HepG2 (cell line): ENCODE measurements at regions not wholly inside any gene's neighbourhood (a gene's known extent, or its start where the extent isn't known, plus 50 kb on each side); places are given as distances from the start of the nearest gene placed in this dataset.

Experiments
- ATAC-seq: fragments of 200-7000 bp; cut with Tn5 transposase; 3 replicates; pipeline ENCODE4 v1.9.1; 2020; ENCODE audit warnings: mild to moderate bottlenecking, moderate library complexity
- BruUV-seq: library from RNA; stranded (reverse); fragments of 400-500 nt; replicated peaks from 2 replicates; lab custom pipeline; 2021; lab: Mats Ljungman, UMichigan
- CTCF ChIA-PET: fragments of 300-600 bp; formaldehyde crosslinking; extraction: SDS; loops from one replicate; lab custom pipeline; 2021; ENCODE audit warnings: low total read pairs, inconsistent platforms, low intra/inter-chr PET ratio; lab: Yijun Ruan, JAX
- POLR2A ChIA-PET: fragments of 350-600 bp; sonication (Branson Sonifier 250); formaldehyde crosslinking; loops from one replicate; lab custom pipeline; 2020; ENCODE audit warnings: antibody characterized with exemption, inconsistent platforms; lab: Yijun Ruan, JAX
- DNase-seq: peaks from one replicate; pipeline ENCODE4 v3.0.0-alpha.2; 2015; ENCODE audit warnings: low spot score
- FAIRE-seq: peaks from 3 replicates; lab custom pipeline; 2011; peaks lifted over from hg19 to GRCh38; lab: Jason Lieb, UNC
- H2AFZ ChIP-seq: one replicate; pipeline ENCODE4 v1.6.1; 2011; ENCODE audit warnings: low read length, inconsistent platforms
- H3K27ac ChIP-seq: fragments of 300-600 bp; 3 replicates; pipeline ENCODE4 v1.8.0; 2011; ENCODE audit warnings: mixed run types, mild to moderate bottlenecking, mixed read lengths, low read length, inconsistent platforms; ENCODE audit not compliant: insufficient read depth; ENCODE audit errors: extremely low read length
- H3K27me3 ChIP-seq, 2 experiments: fragments of 200-600 bp in 1 of 2; 2 replicates in 1 of 2; 3 replicates in 1 of 2; pipeline versions ENCODE4 v1.6.0 to v1.8.0; 2011; ENCODE audit warnings: low read length in 2 of 2, mild to moderate bottlenecking in 2 of 2, moderate library complexity in 2 of 2, inconsistent platforms in 1 of 2; ENCODE audit not compliant: insufficient read depth in 2 of 2, control insufficient read depth in 1 of 2
- H3K36me3 ChIP-seq, 2 experiments: fragments of 200-600 bp in 1 of 2; replicated peaks in 1 of 2; 2 replicates in 1 of 2; 3 replicates in 1 of 2; pipeline versions ENCODE4 v1.5.1 to v1.8.0; 2011; ENCODE audit warnings: low read length in 2 of 2, inconsistent platforms in 1 of 2; ENCODE audit not compliant: insufficient read depth in 2 of 2, control insufficient read depth in 1 of 2
- H3K4me1 ChIP-seq: 2 replicates; pipeline ENCODE4 v1.5.1; 2012; ENCODE audit warnings: low read length, inconsistent platforms; ENCODE audit not compliant: insufficient read depth
- H3K4me2 ChIP-seq: 2 replicates; pipeline ENCODE4 v1.6.0; 2011; ENCODE audit warnings: low read depth, low read length, inconsistent platforms
- H3K4me3 ChIP-seq, 3 experiments: fragments of 200-600 bp in 1 of 3; sonication (generic), shearing (Covaris generic) in 1 of 3; replicated peaks in 1 of 3; 2 replicates each; pipeline ENCODE4 v1.5.1; 2011 to 2016; ENCODE audit warnings: low read length in 3 of 3, inconsistent platforms in 2 of 3, low read depth in 2 of 3, mild to moderate bottlenecking in 2 of 3, control low read depth in 1 of 3, mixed read lengths in 1 of 3; ENCODE audit not compliant: insufficient read depth in 1 of 3
- H3K79me2 ChIP-seq: one replicate; pipeline ENCODE4 v1.6.1; 2011; ENCODE audit warnings: low read length, inconsistent platforms; ENCODE audit not compliant: insufficient read depth
- H3K9ac ChIP-seq: 2 replicates; pipeline ENCODE4 v1.6.0; 2011; ENCODE audit warnings: mild to moderate bottlenecking, low read depth, low read length, inconsistent platforms; ENCODE audit not compliant: insufficient read depth
- H3K9me3 ChIP-seq: 2 replicates; pipeline ENCODE4 v1.5.1; 2012; ENCODE audit warnings: mild to moderate bottlenecking, low read length
- H4K20me1 ChIP-seq: 2 replicates; pipeline ENCODE4 v1.6.0; 2011; ENCODE audit warnings: inconsistent platforms, mild to moderate bottlenecking, low read length, moderate library complexity; ENCODE audit not compliant: insufficient read depth
- CREB1 ChIP-seq, 2 experiments: fragments of 450-650 bp in 1 of 2; IDR thresholded peaks; 2 replicates each; pipeline ENCODE4 v1.6.1; 2016 to 2017; ENCODE audit warnings: control low read depth in 1 of 2, mild to moderate bottlenecking in 1 of 2, missing compliant biosample characterization in 1 of 2, missing genetic modification characterization in 1 of 2
- FOXO1 ChIP-seq: sonication (generic); formaldehyde crosslinking; IDR thresholded peaks from 2 replicates; pipeline ENCODE4 v1.4.0; 2020; ENCODE audit warnings: missing genetic modification reagents
- RXRB ChIP-seq: IDR thresholded peaks from 2 replicates; pipeline ENCODE4 v1.6.1; 2016; ENCODE audit warnings: borderline replicate concordance, missing genetic modification reagents, missing compliant biosample characterization
- SRSF1 ChIP-seq: fragments of 200-400 bp; formaldehyde crosslinking; optimal IDR thresholded peaks from 2 replicates; pipeline ENCODE3; 2017; ENCODE audit warnings: mild to moderate bottlenecking, low read depth, low read length, moderate library complexity
- SSRP1 ChIP-seq: IDR thresholded peaks from 2 replicates; pipeline ENCODE4 v1.6.1; 2016; ENCODE audit warnings: control low read depth
- TAF15 ChIP-seq: fragments of 200-400 bp; formaldehyde crosslinking; IDR thresholded peaks from one replicate; pipeline ENCODE4 v1.6.1; 2018; ENCODE audit warnings: mild to moderate bottlenecking, low read depth, low read length; ENCODE audit not compliant: poor library complexity, severe bottlenecking
- ZFP1 ChIP-seq: IDR thresholded peaks from 2 replicates; pipeline ENCODE4 v1.6.1; 2016
- ZFP90 ChIP-seq: sonication (generic); formaldehyde crosslinking; IDR thresholded peaks from 2 replicates; pipeline ENCODE4 v1.8.0; 2022; ENCODE audit warnings: missing genetic modification reagents, mild to moderate bottlenecking, inconsistent platforms, borderline replicate concordance
- ZNF281 ChIP-seq: sonication (generic); formaldehyde crosslinking; IDR thresholded peaks from 2 replicates; pipeline ENCODE4 v1.4.0; 2020; ENCODE audit warnings: missing genetic modification reagents, borderline replicate concordance
- ZNF383 ChIP-seq: sonication (generic); formaldehyde crosslinking; IDR thresholded peaks from 2 replicates; pipeline ENCODE4 v1.4.0; 2020; ENCODE audit warnings: missing genetic modification reagents, mild to moderate bottlenecking, borderline replicate concordance
- WGBS: methylation state at CpG from one replicate; pipeline ENCODE4 v1.1.6; 2017; ENCODE audit warnings: low lambda C conversion rate; 5-methylcytosine and 5-hydroxymethylcytosine counted together
- in situ Hi-C: cut with HindIII; loops from 2 replicates; pipeline ENCODE4 v1.10.0; 2017; ENCODE audit warnings: low pct_unique_long_range_greater_than_20kb; ENCODE audit not compliant: extremely low pct_ligation_motif_present
- intact Hi-C: fragments of 100-400 bp; cut with micrococcal nuclease; formaldehyde crosslinking; loops from one replicate; pipeline ENCODE4 v1.10.0; 2022; ENCODE audit not compliant: unreplicated experiment
- TF ChIP-seq, protein P1 (sequence below): sonication (generic); formaldehyde crosslinking; IDR thresholded peaks from 2 replicates; pipeline ENCODE4 v1.8.1; 2023; ENCODE audit warnings: mild to moderate bottlenecking, moderate library complexity, missing genetic modification reagents
- TF ChIP-seq, protein P2 (sequence below): IDR thresholded peaks from 2 replicates; pipeline ENCODE4 v1.6.1; 2016; ENCODE audit warnings: missing biosample characterization, missing genetic modification reagents, low read depth

- no peak for ATAC-seq
- CTCF ChIA-PET, result no interaction called here
- FAIRE-seq, result no peak
- H3K79me2 ChIP-seq, result no peaks in the 10 kb centered on the region
- H3K9ac ChIP-seq, result no peak overlapping the region
- intact Hi-C loops, result no loop called here
- WGBS, result 52% methylated on average over 24 of the region's 38 CpGs
- no TSS peak for BruUV-seq
- no peak overlapping the region for H3K27ac ChIP-seq
- H4K20me1 ChIP-seq, result no peaks in the 10 kb centered on the region
- no peak overlapping the region for H3K4me3 ChIP-seq
- in situ Hi-C loops, result no loop called here
- H2AFZ ChIP-seq, result no peak overlapping the region
- no peak overlapping the region for H3K4me2 ChIP-seq
- H3K4me1 ChIP-seq, result no peaks in the 10 kb centered on the region
- no peaks in the 10 kb centered on the region for H3K9me3 ChIP-seq
- no peaks in the 10 kb centered on the region for H3K27me3 ChIP-seq
- no peak for DNase-seq
- no peak for TF ChIP-seq SSRP1
- peak; percentile 24; the same call in 1 of the 2 replicates for TF ChIP-seq CREB1 (IDR thresholded peaks at IDR 0.05)
- no peak for TF ChIP-seq CREB1 (CRISPR knock-in tag; IDR thresholded peaks at IDR 0.05)
- POLR2A ChIA-PET, result no interaction called here
- H3K36me3 ChIP-seq, result no peaks in the 10 kb centered on the region
Observed at GRCh38 chrX:1031521-1032430, 180.7 kb downstream of the CRLF2 start.

DNA sequence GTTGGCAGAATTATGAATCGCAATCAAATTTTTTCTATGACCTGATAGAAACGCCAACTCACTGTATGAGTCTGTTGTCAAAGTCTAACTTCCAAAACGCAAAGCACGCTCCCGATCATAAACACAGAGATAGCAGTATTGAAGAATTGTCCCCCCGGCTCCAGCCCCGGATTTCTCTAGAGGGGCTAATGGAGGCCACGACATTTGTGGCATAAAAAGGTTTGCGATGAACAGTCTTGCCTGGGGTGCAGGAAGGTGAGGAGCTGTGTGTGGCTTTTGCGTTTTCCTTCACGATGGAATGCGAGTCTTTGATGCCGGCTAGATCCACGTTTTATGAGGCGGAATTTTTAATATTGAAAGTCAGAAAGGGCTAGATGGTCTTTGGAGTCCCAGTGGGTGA, 183.0 kb downstream of the CRLF2 start:
- Histone ChIP-seq H3K4me1 (no peaks in the 10 kb centered on the region), H3K4me3 (no peak overlapping the region), H3K27ac (no peak overlapping the region), H3K9ac (no peak overlapping the region), H3K79me2 (no peaks in the 10 kb centered on the region), H2AFZ (no peak overlapping the region), H4K20me1 (no peaks in the 10 kb centered on the region), H3K9me3 (no peaks in the 10 kb centered on the region), H3K27me3 (no peaks in the 10 kb centered on the region), H3K36me3 (no peaks in the 10 kb centered on the region), H3K4me2 (no peak overlapping the region)
- intact Hi-C loops (no loop called here), in situ Hi-C loops (no loop called here)
- ATAC-seq (no peak), DNase-seq (no peak), FAIRE-seq (no peak)
- ChIA-PET POLR2A (no interaction called here), CTCF (no interaction called here)
- BruUV-seq, result no TSS peak
- WGBS, result 60% methylated on average over 15 of the region's 15 CpGs
- TF ChIP-seq ZFP90 (CRISPR knock-in tag), result no peak
- TF ChIP-seq, protein P1, sequence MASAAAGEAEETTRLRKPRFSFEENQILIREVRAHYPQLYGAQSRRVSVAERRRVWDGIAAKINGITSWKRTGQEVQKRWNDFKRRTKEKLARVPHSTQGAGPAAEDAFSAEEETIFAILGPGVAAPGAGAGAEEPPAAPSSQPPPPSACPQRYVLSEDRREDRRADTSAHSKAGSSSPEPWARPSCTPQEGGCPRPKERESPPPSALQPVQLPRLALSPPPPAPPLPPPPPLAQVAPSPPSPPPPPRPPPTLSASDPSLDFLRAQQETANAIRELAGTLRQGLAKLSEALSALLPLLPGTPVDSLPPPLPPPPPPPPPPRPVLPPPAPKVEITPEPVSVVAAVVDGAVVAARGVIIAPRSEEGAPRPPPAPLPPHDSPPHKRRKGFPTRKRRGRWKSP (CRISPR knock-in tag), result no peak
- no peak for TF ChIP-seq FOXO1 (CRISPR knock-in tag)
- TF ChIP-seq TAF15, result no peak
- TF ChIP-seq, protein P2, sequence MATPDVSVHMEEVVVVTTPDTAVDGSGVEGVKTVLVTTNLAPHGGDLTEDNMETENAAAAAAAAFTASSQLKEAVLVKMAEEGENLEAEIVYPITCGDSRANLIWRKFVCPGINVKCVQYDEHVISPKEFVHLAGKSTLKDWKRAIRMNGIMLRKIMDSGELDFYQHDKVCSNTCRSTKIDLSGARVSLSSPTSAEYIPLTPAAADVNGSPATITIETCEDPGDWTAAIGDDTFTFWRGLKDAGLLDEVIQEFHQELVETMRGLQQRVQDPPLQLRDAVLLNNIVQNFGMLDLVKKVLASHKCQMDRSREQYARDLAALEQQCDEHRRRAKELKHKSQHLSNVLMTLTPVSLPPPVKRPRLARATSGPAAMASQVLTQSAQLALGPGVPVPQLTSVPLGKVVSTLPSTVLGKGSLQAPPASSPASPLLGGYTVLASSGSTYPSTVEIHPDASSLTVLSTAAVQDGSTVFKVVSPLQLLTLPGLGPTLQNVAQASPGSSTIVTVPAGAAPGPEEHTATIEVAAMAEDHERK (CRISPR knock-in tag), result no peak
- no peak for TF ChIP-seq SRSF1
- TF ChIP-seq ZNF383 (CRISPR knock-in tag), result no peak
- no peak for TF ChIP-seq ZFP1
- TF ChIP-seq RXRB (CRISPR knock-in tag), result no peak
- TF ChIP-seq ZNF281 (CRISPR knock-in tag), result no peak
